Right atrium auricular region (tissue), 2 donors: ENCODE measurements at regions not wholly inside any gene's neighbourhood (a gene's known extent, or its start where the extent isn't known, plus 50 kb on each side); places are given as distances from the start of the nearest gene placed in this dataset.

Experiments used
- DNase-seq: peaks from one replicate; pipeline ENCODE4 v3.0.0-alpha.2; 2019; ENCODE audit warnings: low spot score
- H3K27ac ChIP-seq, 2 donors: fragments of 200-600 bp; sonication (generic); 1 replicate in 1 of 2; 2 replicates in 1 of 2; pipeline ENCODE4 v1.5.1; 2016 to 2019
- H3K27me3 ChIP-seq, 2 donors: fragments of 200-600 bp; sonication (generic); one replicate each; pipeline versions ENCODE4 v1.5.1 to v1.6.0; 2017 to 2019
- H3K36me3 ChIP-seq: fragments of 200-600 bp; sonication (generic); one replicate; pipeline ENCODE4 v1.5.1; 2016
- H3K4me1 ChIP-seq, 2 donors: fragments of 200-600 bp; sonication (generic); one replicate each; pipeline versions ENCODE4 v1.5.1 to v1.6.0; 2017 to 2019
- H3K4me3 ChIP-seq, 2 donors: fragments of 200-600 bp; sonication (generic); 1 replicate in 1 of 2; 2 replicates in 1 of 2; pipeline ENCODE4 v1.5.1; 2017 to 2019; ENCODE audit warnings: mild to moderate bottlenecking in 1 of 2, moderate library complexity in 1 of 2
- H3K9me3 ChIP-seq, 2 donors: fragments of 200-600 bp; sonication (generic); one replicate each; pipeline ENCODE4 v1.5.1; 2019
- TF ChIP-seq, protein P1 (sequence below), 2 donors: fragments of 200-600 bp; sonication (generic); IDR thresholded peaks; one replicate each; pipeline ENCODE4 v1.5.1; 2019; ENCODE audit warnings: antibody characterized with exemption in 2 of 2

DNA sequence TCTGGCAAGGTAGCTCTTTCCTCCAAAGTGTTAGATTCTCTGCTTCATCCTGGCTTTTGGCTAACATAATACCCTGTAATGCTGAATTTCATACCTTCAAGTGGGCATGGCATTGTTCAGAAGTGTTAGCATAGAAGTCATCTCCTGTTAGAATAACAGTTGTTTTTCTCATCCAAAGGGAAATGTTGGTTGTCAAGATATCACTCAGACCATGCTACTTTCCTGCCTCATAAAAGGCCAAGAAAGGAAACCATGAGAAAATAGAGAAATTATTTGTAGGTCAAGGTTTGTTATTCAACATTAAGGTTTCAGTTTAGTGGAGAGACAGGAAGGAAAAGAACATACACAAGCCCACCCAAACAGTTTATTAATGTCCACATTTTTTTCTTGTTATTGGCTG is 472.5 kb downstream of the ARHGEF28 start:
- no peaks in the 10 kb centered on the region for H3K27me3 ChIP-seq
- TF ChIP-seq, protein P1, sequence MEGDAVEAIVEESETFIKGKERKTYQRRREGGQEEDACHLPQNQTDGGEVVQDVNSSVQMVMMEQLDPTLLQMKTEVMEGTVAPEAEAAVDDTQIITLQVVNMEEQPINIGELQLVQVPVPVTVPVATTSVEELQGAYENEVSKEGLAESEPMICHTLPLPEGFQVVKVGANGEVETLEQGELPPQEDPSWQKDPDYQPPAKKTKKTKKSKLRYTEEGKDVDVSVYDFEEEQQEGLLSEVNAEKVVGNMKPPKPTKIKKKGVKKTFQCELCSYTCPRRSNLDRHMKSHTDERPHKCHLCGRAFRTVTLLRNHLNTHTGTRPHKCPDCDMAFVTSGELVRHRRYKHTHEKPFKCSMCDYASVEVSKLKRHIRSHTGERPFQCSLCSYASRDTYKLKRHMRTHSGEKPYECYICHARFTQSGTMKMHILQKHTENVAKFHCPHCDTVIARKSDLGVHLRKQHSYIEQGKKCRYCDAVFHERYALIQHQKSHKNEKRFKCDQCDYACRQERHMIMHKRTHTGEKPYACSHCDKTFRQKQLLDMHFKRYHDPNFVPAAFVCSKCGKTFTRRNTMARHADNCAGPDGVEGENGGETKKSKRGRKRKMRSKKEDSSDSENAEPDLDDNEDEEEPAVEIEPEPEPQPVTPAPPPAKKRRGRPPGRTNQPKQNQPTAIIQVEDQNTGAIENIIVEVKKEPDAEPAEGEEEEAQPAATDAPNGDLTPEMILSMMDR (IDR thresholded peaks at IDR 0.05), result no peak
- H3K4me1 ChIP-seq, result peaks cover 0 to 9% of the 10 kb centered on the region in 2 donors
- H3K36me3 ChIP-seq, result no peaks in the 10 kb centered on the region
- peaks cover 0 to 9% of the 10 kb centered on the region in 2 donors for H3K9me3 ChIP-seq
- DNase-seq, result no peak
- no peak overlapping the region for H3K27ac ChIP-seq
- H3K4me3 ChIP-seq, result no peak overlapping the region

DNA sequence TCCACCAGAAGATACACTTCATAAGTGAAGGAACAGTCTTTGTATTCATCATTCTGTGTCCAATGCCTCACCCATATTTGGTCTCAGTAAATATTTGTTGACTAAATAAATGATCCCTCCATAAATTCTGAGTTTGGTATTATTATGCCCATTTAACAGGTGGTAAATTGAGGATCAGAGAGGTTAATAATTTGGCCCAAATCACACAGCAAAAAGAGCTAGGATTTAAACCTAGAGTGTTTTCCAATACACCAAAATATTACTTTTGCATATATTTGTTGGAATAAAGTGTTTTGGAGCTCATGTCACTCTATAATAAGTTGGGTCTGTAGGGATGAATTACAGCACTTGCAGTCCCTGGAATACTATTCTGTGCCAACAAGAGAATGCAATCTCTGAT is 470.3 kb downstream of the ARHGEF28 start:
- peaks cover 0 to 9% of the 10 kb centered on the region in 2 donors for H3K9me3 ChIP-seq
- H3K4me3 ChIP-seq, result no peak overlapping the region
- peaks cover 0 to 7% of the 10 kb centered on the region in 2 donors for H3K4me1 ChIP-seq
- no peaks in the 10 kb centered on the region for H3K27me3 ChIP-seq
- TF ChIP-seq, protein P1 (IDR thresholded peaks at IDR 0.05), result no peak
- DNase-seq, result no peak
- H3K36me3 ChIP-seq, result no peaks in the 10 kb centered on the region
- no peak overlapping the region for H3K27ac ChIP-seq

DNA sequence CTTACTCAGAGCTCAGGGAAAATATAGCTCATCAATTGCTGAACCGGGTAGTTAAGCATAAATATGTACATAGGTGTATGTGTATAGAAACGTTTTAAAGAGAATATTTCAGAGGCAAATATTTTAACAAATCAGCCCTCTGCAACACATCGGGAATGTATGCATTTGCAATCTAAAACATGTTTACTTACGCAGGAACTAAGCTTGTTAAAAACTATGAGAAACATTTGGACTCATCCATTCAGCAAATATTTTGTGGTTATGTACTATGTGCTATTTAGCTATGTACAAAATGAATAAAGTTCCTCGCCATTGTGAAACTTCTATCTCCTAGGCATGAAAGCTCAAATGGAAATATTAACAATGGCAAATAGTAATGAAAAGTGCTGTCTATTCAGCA is 469.9 kb downstream of the ARHGEF28 start:
- H3K27me3 ChIP-seq, result no peaks in the 10 kb centered on the region
- H3K4me1 ChIP-seq, result peaks cover 0 to 7% of the 10 kb centered on the region in 2 donors
- DNase-seq, result no peak
- H3K36me3 ChIP-seq, result no peaks in the 10 kb centered on the region
- no peak overlapping the region for H3K27ac ChIP-seq
- TF ChIP-seq, protein P1 (IDR thresholded peaks at IDR 0.05), result no peak
- H3K4me3 ChIP-seq, result no peak overlapping the region
- peaks cover 0 to 9% of the 10 kb centered on the region in 2 donors for H3K9me3 ChIP-seq

DNA sequence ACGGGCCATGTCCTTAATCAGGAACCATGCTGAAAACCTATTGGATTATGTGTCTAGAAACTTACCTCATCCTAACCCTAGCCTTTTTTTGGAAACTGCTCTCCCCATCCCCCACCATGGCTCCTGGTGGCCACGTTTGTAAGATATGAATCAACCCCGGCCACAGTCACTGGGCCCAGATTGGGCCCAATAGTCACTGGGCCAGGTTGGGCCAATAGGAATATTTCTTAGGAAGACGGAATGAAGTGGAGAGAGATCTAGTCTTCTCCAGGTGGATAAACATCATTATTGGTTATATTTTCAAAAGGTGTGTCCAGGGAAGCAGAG is 468.7 kb downstream of the ARHGEF28 start:
- Histone ChIP-seq H3K4me3 (no peak overlapping the region), H3K27me3 (no peaks in the 10 kb centered on the region), H3K27ac (no peak overlapping the region), H3K4me1 (peaks cover 0 to 7% of the 10 kb centered on the region in 2 donors), H3K36me3 (no peaks in the 10 kb centered on the region), H3K9me3 (peaks cover 0 to 6% of the 10 kb centered on the region in 2 donors)
- TF ChIP-seq, protein P1 (IDR thresholded peaks at IDR 0.05), result no peak
- no peak for DNase-seq

DNA sequence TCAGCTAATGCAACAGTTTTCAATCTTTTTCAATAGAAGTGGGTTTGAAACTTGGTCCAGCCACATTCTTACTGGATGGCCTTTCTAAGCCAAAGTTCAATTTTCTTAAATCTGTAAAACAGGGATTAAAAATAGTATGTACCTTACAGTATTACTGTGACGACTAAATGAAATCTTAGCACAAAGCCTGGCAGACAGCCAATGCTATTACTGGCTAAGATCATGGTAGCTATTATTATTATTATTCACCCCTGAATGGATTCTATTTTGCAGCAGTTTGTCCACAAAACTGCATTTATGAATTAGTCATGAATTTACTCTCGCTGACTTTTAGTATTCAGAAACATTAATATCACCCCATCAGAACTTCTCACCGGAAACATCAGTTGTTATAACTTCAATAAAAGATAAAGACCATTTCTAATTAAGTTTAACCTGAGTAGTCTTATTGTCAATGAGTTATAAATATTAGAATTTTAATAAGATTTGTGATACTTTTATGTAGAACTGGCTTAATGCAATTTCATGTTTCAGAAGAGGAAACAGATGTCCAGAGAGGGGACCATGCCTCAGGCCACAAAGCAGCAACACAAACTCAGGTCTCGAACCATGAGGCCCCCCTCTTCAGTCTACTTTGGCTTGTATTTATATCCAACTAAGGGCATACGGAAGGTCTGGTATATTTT is 468.2 kb downstream of the ARHGEF28 start:
- Histone ChIP-seq H3K36me3 (no peaks in the 10 kb centered on the region), H3K27ac (no peak overlapping the region), H3K27me3 (no peaks in the 10 kb centered on the region), H3K4me3 (no peak overlapping the region), H3K9me3 (peaks cover 0 to under 1% of the 10 kb centered on the region in 2 donors), H3K4me1 (peaks cover 0 to 7% of the 10 kb centered on the region in 2 donors)
- TF ChIP-seq, protein P1 (IDR thresholded peaks at IDR 0.05), result no peak
- no peak for DNase-seq

DNA sequence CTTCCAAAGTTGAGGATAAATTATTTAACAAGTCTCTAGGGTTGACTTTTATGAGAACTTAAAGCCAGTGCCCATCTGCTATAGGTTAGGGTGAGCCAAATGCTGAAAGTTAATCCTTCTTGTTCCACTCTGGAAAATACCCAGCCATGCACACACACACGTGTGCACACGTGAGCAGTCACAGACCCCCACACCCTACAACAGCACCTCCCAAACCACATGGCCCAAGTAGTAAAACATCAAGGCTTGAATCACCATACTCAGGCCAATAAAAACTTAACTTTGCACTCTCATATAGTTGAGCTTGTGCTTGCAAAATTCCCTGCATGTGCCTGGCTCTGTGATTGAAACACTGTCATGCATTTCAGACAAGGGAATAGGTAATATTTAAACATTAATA is 467.6 kb downstream of the ARHGEF28 start:
- TF ChIP-seq, protein P1 (IDR thresholded peaks at IDR 0.05), result no peak
- H3K27ac ChIP-seq, result no peak overlapping the region
- H3K9me3 ChIP-seq, result no peaks in the 10 kb centered on the region
- no peak overlapping the region for H3K4me3 ChIP-seq
- H3K27me3 ChIP-seq, result no peaks in the 10 kb centered on the region
- no peaks in the 10 kb centered on the region for H3K36me3 ChIP-seq
- no peak for DNase-seq
- H3K4me1 ChIP-seq, result peaks cover 0 to 7% of the 10 kb centered on the region in 2 donors
